NT2/D1 (cell line): ENCODE measurements at regions not wholly inside any gene's neighbourhood (a gene's known extent, or its start where the extent isn't known, plus 50 kb on each side); places are given as distances from the start of the nearest gene placed in this dataset.
A peak's percentile ranks its signal among the peaks of the same experiment; 100 is the strongest.
"Not testable (repeated sequence)": the region's sequence is repeated elsewhere in the genome, so short reads cannot be mapped to it uniquely, and the experiment has no call there.

Experiments used
- DNase-seq: peaks from one replicate; pipeline ENCODE4 v3.0.0-alpha.2; 2011; ENCODE audit warnings: low read depth, low spot score
- H3K27me3 ChIP-seq: 2 replicates; pipeline ENCODE4 v1.6.0; 2011; ENCODE audit warnings: mild to moderate bottlenecking; ENCODE audit not compliant: insufficient read length, insufficient read depth
- H3K36me3 ChIP-seq: 2 replicates; pipeline ENCODE4 v1.6.1; 2011; ENCODE audit warnings: mild to moderate bottlenecking, low read length, mixed read lengths; ENCODE audit not compliant: insufficient read depth, insufficient read length
- H3K4me1 ChIP-seq: 2 replicates; pipeline ENCODE4 v1.5.1; 2011; ENCODE audit not compliant: insufficient read depth, insufficient read length
- H3K4me3 ChIP-seq: 2 replicates; pipeline ENCODE4 v1.5.1; 2011; ENCODE audit warnings: low read depth; ENCODE audit not compliant: insufficient read length
- H3K9ac ChIP-seq: 2 replicates; pipeline ENCODE4 v1.6.0; 2011; ENCODE audit warnings: low read depth; ENCODE audit not compliant: insufficient read length
- H3K9me3 ChIP-seq: 2 replicates; pipeline ENCODE4 v1.5.1; 2011; ENCODE audit warnings: mild to moderate bottlenecking, low read length; ENCODE audit not compliant: insufficient read depth
- SUZ12 ChIP-seq: IDR thresholded peaks from 2 replicates; pipeline ENCODE4 v1.6.1; 2011; ENCODE audit not compliant: insufficient read length, insufficient read depth; ENCODE audit errors: extremely low read depth
- YY1 ChIP-seq: IDR thresholded peaks from 2 replicates; pipeline ENCODE4 v1.6.1; 2011; ENCODE audit not compliant: insufficient read length, insufficient read depth
- ZNF274 ChIP-seq: IDR thresholded peaks from 2 replicates; pipeline ENCODE4 v1.6.1; 2011; ENCODE audit warnings: mild to moderate bottlenecking, low read depth, low read length

DNA sequence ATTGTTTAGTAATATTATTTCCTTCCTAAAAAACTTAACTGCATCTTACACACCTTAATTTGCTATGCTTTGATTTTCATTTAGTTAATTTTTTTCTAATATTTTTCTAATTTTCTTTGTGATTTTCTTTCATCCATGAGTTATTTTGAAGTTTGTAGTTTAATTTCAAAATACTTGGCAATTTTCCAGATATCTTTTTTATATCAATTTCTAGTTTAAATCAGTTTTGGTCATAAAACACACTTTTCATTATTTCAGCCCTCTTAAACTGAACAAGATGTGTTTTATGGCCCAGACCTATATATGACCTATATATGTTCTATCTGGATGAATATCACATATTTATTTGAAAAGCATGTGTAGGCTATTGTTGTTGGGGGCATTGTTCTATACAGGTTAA is 759.9 kb upstream of the SGO1 start:
- no peak overlapping the region for H3K9ac ChIP-seq
- no peaks in the 10 kb centered on the region for H3K9me3 ChIP-seq

DNA sequence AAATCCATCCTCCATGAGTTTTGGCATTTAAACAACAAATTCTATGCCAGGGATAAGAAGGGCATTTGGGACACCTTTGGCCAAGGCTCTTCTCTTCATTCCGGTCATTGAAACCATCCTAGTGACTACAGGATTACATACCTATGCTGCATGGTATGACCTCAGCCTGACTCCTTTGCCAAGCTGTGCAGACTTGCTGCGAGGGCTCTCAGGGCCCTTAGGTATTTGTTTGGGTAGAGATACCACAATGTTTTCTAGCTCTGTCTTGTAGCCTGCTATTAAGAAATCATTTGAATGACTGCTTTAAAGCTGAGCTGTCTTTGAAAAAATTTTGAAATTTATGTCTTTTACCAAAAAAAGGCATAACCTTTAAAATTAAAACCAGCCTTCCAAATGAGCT is 749.8 kb upstream of the SGO1 start:
- Histone ChIP-seq H3K4me3 (no peak overlapping the region), H3K4me1 (no peaks in the 10 kb centered on the region), H3K36me3 (no peaks in the 10 kb centered on the region), H3K9ac (no peak overlapping the region), H3K27me3 (no peaks in the 10 kb centered on the region), H3K9me3 (no peaks in the 10 kb centered on the region)
- no peak for TF ChIP-seq YY1
- TF ChIP-seq ZNF274: no peak
- no peak for TF ChIP-seq SUZ12
- no peak for DNase-seq

More for the DNA sequence above, 759.9 kb upstream of the SGO1 start:
- Histone ChIP-seq H3K4me1 (no peaks in the 10 kb centered on the region), H3K27me3 (no peaks in the 10 kb centered on the region), H3K36me3 (no peaks in the 10 kb centered on the region), H3K4me3 (no peak overlapping the region)
- no peak for DNase-seq
- TF ChIP-seq YY1 (no peak), SUZ12 (no peak), ZNF274 (no peak)

DNA sequence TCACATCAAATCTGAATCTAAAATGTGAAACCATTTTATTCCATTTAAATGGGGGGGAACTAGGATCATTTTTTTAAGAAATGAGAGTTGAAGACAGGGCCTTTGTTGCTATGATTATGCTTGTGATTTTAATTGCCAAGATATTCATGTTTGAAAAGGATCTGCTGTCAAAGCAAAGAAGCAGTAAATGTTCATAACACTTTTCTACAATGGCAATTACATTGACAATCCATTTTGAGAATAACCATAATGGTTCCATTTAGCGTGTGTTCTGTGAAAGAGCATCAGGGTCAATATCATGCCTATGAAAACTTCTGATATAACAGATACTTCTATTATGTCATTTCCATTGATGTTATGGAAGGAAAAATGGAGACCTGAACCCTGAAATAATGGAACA is 745.8 kb upstream of the SGO1 start:
- TF ChIP-seq SUZ12 (no peak), ZNF274 (no peak), YY1 (no peak)
- no peak for DNase-seq
- Histone ChIP-seq H3K9ac (no peak overlapping the region), H3K27me3 (no peaks in the 10 kb centered on the region), H3K4me3 (no peak overlapping the region), H3K36me3 (no peaks in the 10 kb centered on the region), H3K4me1 (no peaks in the 10 kb centered on the region), H3K9me3 (no peaks in the 10 kb centered on the region)

DNA sequence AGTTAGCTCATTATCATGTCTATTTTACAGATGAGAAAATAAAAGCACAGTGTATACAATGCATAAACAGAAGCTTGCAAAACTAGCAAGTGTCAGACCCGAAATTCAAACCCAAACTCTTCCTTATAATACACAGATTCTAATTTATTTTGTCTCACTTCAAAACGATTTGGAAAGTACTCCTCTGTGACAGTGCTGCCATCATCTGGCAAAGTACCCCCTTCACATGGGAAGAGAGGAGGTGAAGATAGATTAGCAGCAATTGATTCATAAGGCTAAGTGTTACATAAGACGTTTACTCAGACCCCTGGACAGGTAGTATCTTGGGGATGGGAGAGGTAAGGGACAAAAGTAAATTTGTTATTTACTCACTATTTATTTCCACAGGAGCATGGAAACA is 744.0 kb upstream of the SGO1 start:
- peak; percentile 40 for DNase-seq
- TF ChIP-seq YY1 (no peak), SUZ12 (no peak), ZNF274 (no peak)
- Histone ChIP-seq H3K4me1 (no peaks in the 10 kb centered on the region), H3K27me3 (no peaks in the 10 kb centered on the region), H3K9me3 (no peaks in the 10 kb centered on the region), H3K4me3 (no peak overlapping the region), H3K9ac (no peak overlapping the region), H3K36me3 (no peaks in the 10 kb centered on the region)

DNA sequence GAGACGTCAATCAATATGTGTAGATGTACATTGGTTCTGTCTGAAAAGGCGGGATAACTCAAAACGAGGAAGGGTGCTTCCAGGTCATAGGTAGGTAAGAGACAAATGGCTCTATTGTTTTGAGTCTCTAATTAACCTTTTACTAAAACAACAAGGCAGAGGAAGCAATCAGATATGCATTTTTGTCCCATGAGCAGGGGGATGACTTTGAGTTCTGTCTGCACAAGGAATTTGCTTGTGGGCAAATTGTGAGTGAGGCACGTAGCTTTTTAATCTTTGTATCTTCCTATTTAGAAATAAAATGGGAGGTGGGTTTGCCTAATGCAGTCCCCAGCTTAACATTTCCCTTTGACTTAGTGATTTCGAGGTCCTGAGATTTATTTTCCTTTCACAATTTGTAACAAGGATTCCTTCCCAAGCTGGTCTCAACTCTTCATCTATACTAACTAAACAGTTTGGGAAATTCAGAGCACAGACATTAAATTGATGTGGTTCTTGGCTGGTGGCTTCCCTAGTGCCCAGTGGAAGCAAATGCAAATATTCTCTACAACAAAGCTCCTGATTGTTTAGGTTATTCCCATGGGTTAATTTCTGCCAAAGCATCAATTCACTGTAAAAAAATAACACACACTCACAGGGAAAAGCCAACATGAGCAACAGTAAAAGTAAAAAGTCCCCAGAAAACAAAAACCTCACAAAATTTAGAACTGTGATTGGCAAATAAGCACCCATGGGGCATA is 738.8 kb upstream of the SGO1 start:
- no peak overlapping the region for H3K9ac ChIP-seq
- no peaks in the 10 kb centered on the region for H3K9me3 ChIP-seq
- no peaks in the 10 kb centered on the region for H3K4me1 ChIP-seq
- H3K4me3 ChIP-seq: no peak overlapping the region
- DNase-seq: no peak
- TF ChIP-seq YY1: no peak
- TF ChIP-seq ZNF274: no peak
- TF ChIP-seq SUZ12: no peak
- H3K27me3 ChIP-seq: no peaks in the 10 kb centered on the region
- H3K36me3 ChIP-seq: no peaks in the 10 kb centered on the region

DNA sequence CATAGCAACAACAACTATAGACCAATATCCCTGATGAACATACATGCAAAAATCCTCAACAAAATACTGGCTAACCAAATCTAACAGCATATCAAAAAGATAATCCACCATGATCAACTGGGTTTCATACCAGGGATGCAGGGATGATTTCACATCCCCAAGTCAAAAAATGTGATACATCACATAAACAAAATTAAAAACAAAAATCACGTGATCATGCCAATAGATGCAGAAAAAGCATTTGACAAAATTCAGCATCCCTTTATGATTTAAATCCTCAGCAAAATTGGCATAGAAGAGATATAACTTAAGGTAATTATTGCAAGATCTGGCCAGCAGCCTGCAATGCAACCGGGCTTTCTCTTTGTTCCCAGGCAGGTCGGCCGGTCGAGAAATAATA is 735.1 kb upstream of the SGO1 start:
- H3K36me3 ChIP-seq, H3K4me1 ChIP-seq, H3K9ac ChIP-seq, H3K9me3 ChIP-seq, H3K4me3 ChIP-seq, H3K27me3 ChIP-seq, DNase-seq: not testable (repeated sequence)

DNA sequence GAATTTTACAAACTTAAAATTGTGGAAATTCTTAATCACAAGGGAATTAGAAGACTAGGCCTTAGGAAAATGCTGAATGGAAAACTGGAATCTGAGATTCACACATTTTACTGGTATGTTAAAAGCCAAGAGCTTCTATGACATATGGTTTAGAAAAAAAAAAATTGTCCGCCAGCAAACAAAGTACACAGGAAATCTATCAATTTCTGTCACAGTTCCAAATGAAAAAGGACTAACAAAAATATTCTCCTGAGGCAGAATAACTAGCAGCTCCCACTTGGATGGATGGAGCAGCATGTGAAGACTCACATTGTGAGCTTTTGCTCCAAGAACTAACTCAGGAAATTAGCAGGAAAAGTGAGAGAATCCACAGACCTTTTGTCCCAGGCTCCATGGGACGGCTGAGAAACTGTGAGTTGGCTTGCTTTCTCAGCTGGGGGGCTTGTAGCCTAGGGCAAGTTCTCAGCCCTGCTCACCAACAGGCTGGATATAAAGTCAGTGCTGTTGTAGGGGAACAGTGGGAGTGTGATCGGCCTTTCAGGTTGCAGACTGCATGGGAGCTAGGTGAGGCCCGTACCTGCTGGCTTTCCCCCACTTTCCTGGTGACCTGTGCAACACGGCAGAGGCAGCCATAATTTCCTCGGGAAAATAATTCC is 731.1 kb upstream of the SGO1 start:
- Histone ChIP-seq H3K4me3 (no peak overlapping the region), H3K36me3 (no peaks in the 10 kb centered on the region), H3K27me3 (no peaks in the 10 kb centered on the region), H3K9me3 (no peaks in the 10 kb centered on the region), H3K9ac (no peak overlapping the region), H3K4me1 (no peaks in the 10 kb centered on the region)
- TF ChIP-seq YY1 (no peak), ZNF274 (no peak), SUZ12 (no peak)
- peak; percentile 48 for DNase-seq
